ENCODE measurements at regions not wholly inside any gene's neighbourhood (a gene's known extent, or its start where the extent isn't known, plus 50 kb on each side); places are given as distances from the start of the nearest gene placed in this dataset.

DNA sequence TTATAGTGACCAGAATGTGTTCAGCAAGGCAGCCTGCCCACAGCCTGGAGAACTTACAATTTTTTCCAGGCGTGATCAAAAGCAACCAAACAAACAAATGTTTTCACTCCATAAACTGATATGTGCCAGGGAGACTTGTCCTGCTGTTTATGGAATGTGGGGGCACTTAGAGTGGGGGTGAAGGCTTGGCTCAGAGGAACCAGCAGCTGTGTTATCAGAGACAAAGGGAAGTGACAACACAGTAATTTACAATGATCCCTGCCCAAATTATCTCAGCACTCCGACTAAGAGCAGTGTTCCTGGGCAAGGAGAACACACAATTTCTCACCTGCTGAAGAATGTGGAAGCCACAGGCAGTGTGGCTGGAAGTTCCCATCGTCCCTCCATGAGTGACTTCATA lies 429.1 kb upstream of the IRX4 start:
- TF ChIP-seq, protein P1, sequence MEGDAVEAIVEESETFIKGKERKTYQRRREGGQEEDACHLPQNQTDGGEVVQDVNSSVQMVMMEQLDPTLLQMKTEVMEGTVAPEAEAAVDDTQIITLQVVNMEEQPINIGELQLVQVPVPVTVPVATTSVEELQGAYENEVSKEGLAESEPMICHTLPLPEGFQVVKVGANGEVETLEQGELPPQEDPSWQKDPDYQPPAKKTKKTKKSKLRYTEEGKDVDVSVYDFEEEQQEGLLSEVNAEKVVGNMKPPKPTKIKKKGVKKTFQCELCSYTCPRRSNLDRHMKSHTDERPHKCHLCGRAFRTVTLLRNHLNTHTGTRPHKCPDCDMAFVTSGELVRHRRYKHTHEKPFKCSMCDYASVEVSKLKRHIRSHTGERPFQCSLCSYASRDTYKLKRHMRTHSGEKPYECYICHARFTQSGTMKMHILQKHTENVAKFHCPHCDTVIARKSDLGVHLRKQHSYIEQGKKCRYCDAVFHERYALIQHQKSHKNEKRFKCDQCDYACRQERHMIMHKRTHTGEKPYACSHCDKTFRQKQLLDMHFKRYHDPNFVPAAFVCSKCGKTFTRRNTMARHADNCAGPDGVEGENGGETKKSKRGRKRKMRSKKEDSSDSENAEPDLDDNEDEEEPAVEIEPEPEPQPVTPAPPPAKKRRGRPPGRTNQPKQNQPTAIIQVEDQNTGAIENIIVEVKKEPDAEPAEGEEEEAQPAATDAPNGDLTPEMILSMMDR (IDR thresholded peaks at IDR 0.05; ENCODE audit: low read depth, low read length), result no peak
- no peak for TF ChIP-seq EZH2phosphoT487 (IDR thresholded peaks at IDR 0.05; ENCODE audit: low read depth)
- Histone ChIP-seq H3K27ac (ENCODE audit: low read length) (no peak overlapping the region), H3K9me3 (ENCODE audit: insufficient read depth, low read length) (no peaks in the 10 kb centered on the region), H3K4me2 (ENCODE audit: low read length) (no peak overlapping the region), H3K9ac (ENCODE audit: low read length) (no peak overlapping the region), H3K4me1 (ENCODE audit: low read length) (no peaks in the 10 kb centered on the region), H3K4me3 (ENCODE audit: low read length) (no peak overlapping the region), H2AFZ (ENCODE audit: low read depth, low read length) (no peak overlapping the region), H3K36me3 (replicated peaks; ENCODE audit: low read depth, low read length) (no peaks in the 10 kb centered on the region), H3K79me2 (ENCODE audit: low read length) (no peaks in the 10 kb centered on the region), H3K27me3 (ENCODE audit: low read depth, low read length) (no peaks in the 10 kb centered on the region), H4K20me1 (ENCODE audit: insufficient read depth, low read length) (no peaks in the 10 kb centered on the region)

DNA sequence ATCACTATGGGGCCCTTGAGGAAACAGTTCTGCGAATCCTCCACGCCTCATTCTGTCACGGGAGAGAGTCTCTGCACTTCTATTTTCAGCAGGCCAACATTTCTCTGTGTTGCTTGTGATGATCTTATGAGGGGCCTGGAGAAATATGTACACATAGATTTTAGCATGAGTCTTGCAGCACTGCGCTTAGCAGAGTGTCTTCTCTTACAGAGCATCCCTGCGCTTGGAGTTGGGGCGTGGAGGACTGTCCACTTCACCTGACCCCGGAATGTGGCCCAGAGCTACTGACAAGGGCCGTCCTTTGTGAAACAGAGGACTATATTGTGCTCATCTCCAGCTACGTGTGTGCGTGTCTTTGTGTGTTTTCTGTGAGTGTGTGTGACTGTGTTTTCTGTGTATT lies 428.2 kb upstream of the IRX4 start:
- Histone ChIP-seq H3K9ac (ENCODE audit: low read length) (no peak overlapping the region), H3K4me1 (ENCODE audit: low read length) (no peaks in the 10 kb centered on the region), H3K79me2 (ENCODE audit: low read length) (no peaks in the 10 kb centered on the region), H3K9me3 (ENCODE audit: insufficient read depth, low read length) (no peaks in the 10 kb centered on the region), H3K36me3 (replicated peaks; ENCODE audit: low read depth, low read length) (no peaks in the 10 kb centered on the region), H3K4me3 (ENCODE audit: low read length) (no peak overlapping the region), H3K27me3 (ENCODE audit: low read depth, low read length) (no peaks in the 10 kb centered on the region), H2AFZ (ENCODE audit: low read depth, low read length) (no peak overlapping the region), H4K20me1 (ENCODE audit: insufficient read depth, low read length) (no peaks in the 10 kb centered on the region), H3K27ac (ENCODE audit: low read length) (no peak overlapping the region), H3K4me2 (ENCODE audit: low read length) (no peak overlapping the region)
- TF ChIP-seq, protein P1 (IDR thresholded peaks at IDR 0.05; ENCODE audit: low read depth, low read length), result no peak
- TF ChIP-seq EZH2phosphoT487 (IDR thresholded peaks at IDR 0.05; ENCODE audit: low read depth), result no peak

DNA sequence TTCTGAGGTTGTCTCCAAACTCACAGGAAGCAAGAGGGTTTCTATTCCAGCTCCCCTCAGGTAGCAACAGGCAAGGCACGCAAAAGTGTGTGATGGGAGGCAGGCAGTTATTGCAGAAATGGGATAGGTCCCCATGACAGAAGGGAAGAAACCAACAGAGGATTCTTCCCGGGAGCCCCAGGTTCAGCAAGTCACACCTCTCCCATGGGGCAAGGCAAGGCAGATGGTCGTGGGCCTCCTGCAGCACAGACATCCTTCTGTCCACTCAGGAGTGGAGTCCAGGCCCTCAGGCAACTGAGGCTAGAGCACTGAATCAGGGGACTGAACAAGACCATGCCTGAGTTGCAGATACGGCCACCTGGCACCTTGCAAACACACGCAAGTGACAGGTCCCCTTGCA lies 424.9 kb upstream of the IRX4 start:
- H3K4me1 ChIP-seq (ENCODE audit: low read length), result no peaks in the 10 kb centered on the region
- TF ChIP-seq, protein P1 (IDR thresholded peaks at IDR 0.05; ENCODE audit: low read depth, low read length), result no peak
- no peak for TF ChIP-seq EZH2phosphoT487 (IDR thresholded peaks at IDR 0.05; ENCODE audit: low read depth)
- no peaks in the 10 kb centered on the region for H3K9me3 ChIP-seq (ENCODE audit: insufficient read depth, low read length)
- no peaks in the 10 kb centered on the region for H3K27me3 ChIP-seq (ENCODE audit: low read depth, low read length)
- H3K4me2 ChIP-seq (ENCODE audit: low read length), result no peak overlapping the region
- H3K27ac ChIP-seq (ENCODE audit: low read length), result no peak overlapping the region
- no peaks in the 10 kb centered on the region for H3K36me3 ChIP-seq (replicated peaks; ENCODE audit: low read depth, low read length)
- no peak overlapping the region for H3K9ac ChIP-seq (ENCODE audit: low read length)
- no peaks in the 10 kb centered on the region for H3K79me2 ChIP-seq (ENCODE audit: low read length)
- no peak overlapping the region for H3K4me3 ChIP-seq (ENCODE audit: low read length)
- H2AFZ ChIP-seq (ENCODE audit: low read depth, low read length), result no peak overlapping the region
- no peaks in the 10 kb centered on the region for H4K20me1 ChIP-seq (ENCODE audit: insufficient read depth, low read length)

DNA sequence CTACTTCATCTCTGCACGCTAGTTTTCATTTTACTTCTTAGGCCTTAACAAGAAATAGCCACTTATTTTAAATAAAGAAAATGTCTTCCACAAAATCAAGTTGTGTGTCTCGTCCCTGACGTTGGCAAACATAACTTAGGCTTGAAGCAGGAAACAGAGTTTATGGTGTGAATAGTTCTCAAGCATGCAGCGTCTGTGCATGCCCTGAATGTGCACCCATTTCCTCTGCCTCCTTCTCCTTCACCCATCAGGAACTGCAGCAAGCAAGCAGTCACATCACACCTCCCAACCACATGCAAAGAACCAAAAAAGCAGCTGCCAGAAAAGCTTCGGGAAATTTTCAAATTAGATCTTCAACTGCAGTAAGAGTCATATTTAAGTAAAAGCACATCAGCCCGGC lies 424.0 kb upstream of the IRX4 start:
- no peak for TF ChIP-seq EZH2phosphoT487 (IDR thresholded peaks at IDR 0.05; ENCODE audit: low read depth)
- TF ChIP-seq, protein P1 (IDR thresholded peaks at IDR 0.05; ENCODE audit: low read depth, low read length), result no peak
- Histone ChIP-seq H3K27ac (ENCODE audit: low read length) (no peak overlapping the region), H4K20me1 (ENCODE audit: insufficient read depth, low read length) (no peaks in the 10 kb centered on the region), H3K79me2 (ENCODE audit: low read length) (no peaks in the 10 kb centered on the region), H2AFZ (ENCODE audit: low read depth, low read length) (no peak overlapping the region), H3K9me3 (ENCODE audit: insufficient read depth, low read length) (no peaks in the 10 kb centered on the region), H3K4me1 (ENCODE audit: low read length) (no peaks in the 10 kb centered on the region), H3K4me2 (ENCODE audit: low read length) (no peak overlapping the region), H3K27me3 (ENCODE audit: low read depth, low read length) (no peaks in the 10 kb centered on the region), H3K9ac (ENCODE audit: low read length) (no peak overlapping the region), H3K36me3 (replicated peaks; ENCODE audit: low read depth, low read length) (no peaks in the 10 kb centered on the region), H3K4me3 (ENCODE audit: low read length) (no peak overlapping the region)

All from OCI-LY3 (cell line).